Gastroesophageal sphincter (tissue), 4 donors: ENCODE measurements at regions not wholly inside any gene's neighbourhood (a gene's known extent, or its start where the extent isn't known, plus 50 kb on each side); places are given as distances from the start of the nearest gene placed in this dataset.

Source experiments
- ATAC-seq: fragments of 150-250 bp; one replicate; pipeline ENCODE4 v1.9.1; 2016; ENCODE audit warnings: mild to moderate bottlenecking, moderate library complexity
- H3K27ac ChIP-seq, 4 donors: fragments of 200-600 bp; sonication (generic) in 3 of 4; 1 replicate in 3 of 4; 2 replicates in 1 of 4; pipeline ENCODE4 v1.5.1; 2016 to 2019
- H3K27me3 ChIP-seq: fragments of 200-600 bp; sonication (generic); one replicate; pipeline ENCODE4 v1.5.1; 2019
- H3K36me3 ChIP-seq, 2 donors: fragments of 200-600 bp; sonication (generic); one replicate each; pipeline ENCODE4 v1.5.1; 2019; ENCODE audit warnings: control low read depth in 1 of 2
- H3K4me1 ChIP-seq, 3 donors: fragments of 200-600 bp; sonication (generic); 1 replicate in 2 of 3; 2 replicates in 1 of 3; pipeline ENCODE4 v1.5.1; 2016 to 2019; ENCODE audit warnings: control low read depth in 2 of 3
- H3K4me3 ChIP-seq, 2 donors: fragments of 200-600 bp; sonication (generic); one replicate each; pipeline ENCODE4 v1.5.1; 2019; ENCODE audit warnings: mild to moderate bottlenecking in 1 of 2, moderate library complexity in 1 of 2
- H3K9me3 ChIP-seq, 3 donors: fragments of 200-600 bp; sonication (generic); one replicate each; pipeline ENCODE4 v1.5.1; 2017 to 2019; ENCODE audit warnings: control low read depth in 2 of 3
- EP300 ChIP-seq: sonication (generic); formaldehyde crosslinking; IDR thresholded peaks from one replicate; pipeline ENCODE4 v1.6.1; 2017; ENCODE audit warnings: antibody characterized with exemption, mild to moderate bottlenecking
- POLR2A ChIP-seq, 2 donors: fragments of 450-650 bp; IDR thresholded peaks; one replicate each; pipeline ENCODE4 v1.6.1; 2017; ENCODE audit warnings: antibody characterized with exemption in 2 of 2, mild to moderate bottlenecking in 2 of 2, moderate library complexity in 1 of 2
- POLR2AphosphoS5 ChIP-seq: sonication (generic); formaldehyde crosslinking; IDR thresholded peaks from one replicate; pipeline ENCODE4 v1.6.1; 2017; ENCODE audit warnings: antibody characterized with exemption
- WGBS, 2 donors: methylation state at CpG; one replicate each; pipeline ENCODE4 v1.1.5; 2018; ENCODE audit warnings: low coverage in 1 of 2; 5-methylcytosine and 5-hydroxymethylcytosine counted together
- TF ChIP-seq, protein P1 (sequence below), 4 experiments: fragments of 200-600 bp in 2 of 4; fragments of 450-650 bp in 2 of 4; sonication (generic) in 1 of 4; IDR thresholded peaks; one replicate each; pipeline ENCODE4 v1.5.1; 2017 to 2019; ENCODE audit warnings: antibody characterized with exemption in 4 of 4, mild to moderate bottlenecking in 2 of 4, moderate library complexity in 2 of 4

DNA sequence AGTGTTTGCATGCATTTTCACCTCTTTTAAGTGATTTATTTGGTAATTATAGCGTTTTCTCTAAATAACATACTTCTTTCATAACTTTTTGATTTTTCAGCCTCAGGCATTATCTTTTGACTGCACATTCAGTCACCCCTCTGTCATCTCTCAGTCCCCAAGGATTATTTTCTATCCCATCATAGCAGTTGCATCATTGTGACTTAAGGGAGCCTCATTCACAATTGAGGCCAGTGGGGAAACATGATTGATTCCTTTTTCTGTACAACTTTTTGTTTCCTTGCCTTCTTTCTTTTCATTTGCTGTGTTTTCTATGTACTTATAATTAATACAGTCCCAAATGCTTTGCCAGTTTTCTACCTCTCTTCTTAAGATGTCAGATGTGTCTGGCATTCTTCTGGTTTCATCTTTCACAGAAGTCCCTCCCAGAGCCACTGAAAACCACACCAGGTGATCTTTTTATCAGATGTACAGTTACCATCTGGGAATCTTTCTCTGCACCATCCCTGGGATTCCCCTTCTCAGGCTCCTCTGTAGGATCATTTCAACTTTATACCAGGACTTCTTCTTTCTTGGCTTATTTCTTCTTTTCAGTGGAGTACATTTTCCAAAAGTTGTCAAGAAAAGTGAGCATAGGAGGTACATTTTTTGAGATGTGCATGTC lies 151.4 kb downstream of the RAP2B start:
- WGBS, 2 donors = 80% methylated on average over 1 of the region's 1 CpG; no CpG with 5 or more reads in 1 of the 2 donors
- TF ChIP-seq POLR2AphosphoS5 = no peak
- TF ChIP-seq, protein P1, sequence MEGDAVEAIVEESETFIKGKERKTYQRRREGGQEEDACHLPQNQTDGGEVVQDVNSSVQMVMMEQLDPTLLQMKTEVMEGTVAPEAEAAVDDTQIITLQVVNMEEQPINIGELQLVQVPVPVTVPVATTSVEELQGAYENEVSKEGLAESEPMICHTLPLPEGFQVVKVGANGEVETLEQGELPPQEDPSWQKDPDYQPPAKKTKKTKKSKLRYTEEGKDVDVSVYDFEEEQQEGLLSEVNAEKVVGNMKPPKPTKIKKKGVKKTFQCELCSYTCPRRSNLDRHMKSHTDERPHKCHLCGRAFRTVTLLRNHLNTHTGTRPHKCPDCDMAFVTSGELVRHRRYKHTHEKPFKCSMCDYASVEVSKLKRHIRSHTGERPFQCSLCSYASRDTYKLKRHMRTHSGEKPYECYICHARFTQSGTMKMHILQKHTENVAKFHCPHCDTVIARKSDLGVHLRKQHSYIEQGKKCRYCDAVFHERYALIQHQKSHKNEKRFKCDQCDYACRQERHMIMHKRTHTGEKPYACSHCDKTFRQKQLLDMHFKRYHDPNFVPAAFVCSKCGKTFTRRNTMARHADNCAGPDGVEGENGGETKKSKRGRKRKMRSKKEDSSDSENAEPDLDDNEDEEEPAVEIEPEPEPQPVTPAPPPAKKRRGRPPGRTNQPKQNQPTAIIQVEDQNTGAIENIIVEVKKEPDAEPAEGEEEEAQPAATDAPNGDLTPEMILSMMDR (IDR thresholded peaks at IDR 0.05) = no peak
- TF ChIP-seq POLR2A (IDR thresholded peaks at IDR 0.05) = no peak
- no peak for TF ChIP-seq EP300
- H3K4me3 ChIP-seq = no peak overlapping the region
- H3K27ac ChIP-seq = no peak overlapping the region
- no peaks in the 10 kb centered on the region for H3K9me3 ChIP-seq
- no peaks in the 10 kb centered on the region for H3K27me3 ChIP-seq
- peaks cover 0 to 5% (median 0%) of the 10 kb centered on the region in 3 donors for H3K4me1 ChIP-seq
- no peak for ATAC-seq
- no peaks in the 10 kb centered on the region for H3K36me3 ChIP-seq

DNA sequence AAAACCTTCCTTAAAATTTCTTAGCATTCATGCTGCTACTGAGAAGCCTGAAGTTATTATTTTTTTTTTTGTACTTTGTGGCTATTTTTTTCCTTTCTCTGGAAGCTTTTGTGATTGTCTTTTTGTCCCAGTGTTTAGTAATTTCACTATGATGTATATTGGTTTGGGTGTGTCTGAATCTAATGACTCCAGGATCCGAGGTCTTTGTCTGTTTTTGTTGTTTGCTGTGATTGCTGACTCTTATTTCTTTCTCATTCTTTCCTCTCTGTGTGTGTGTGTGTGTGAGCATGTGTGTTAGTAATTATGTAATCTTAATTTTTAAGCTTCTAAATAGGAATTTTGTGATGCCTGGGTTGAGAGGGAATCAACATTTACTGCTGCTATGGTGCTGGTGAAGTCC lies 152.0 kb downstream of the RAP2B start:
- 54 to 100% methylated on average over 1 of the region's 1 CpG for WGBS, 2 donors

DNA sequence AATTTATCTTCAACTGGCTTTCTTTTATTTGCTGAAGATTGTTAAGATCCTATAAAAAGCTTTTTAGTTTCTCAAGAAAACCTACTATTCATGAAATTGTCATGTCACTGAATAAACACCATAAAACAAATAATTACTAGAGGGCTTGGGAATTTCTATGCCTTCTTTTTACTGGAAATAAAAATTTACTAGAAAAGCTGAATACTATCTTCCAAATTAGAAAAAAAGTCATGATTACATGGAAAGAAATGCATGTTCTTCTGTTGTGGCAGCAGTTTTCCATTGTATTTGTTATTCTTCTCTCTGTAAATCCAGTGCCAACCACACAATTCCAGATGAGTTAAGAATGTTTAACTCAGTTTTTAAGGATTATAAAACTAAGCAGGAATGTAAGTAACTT lies 153.8 kb downstream of the RAP2B start:
- no peaks in the 10 kb centered on the region for H3K27me3 ChIP-seq
- no peak overlapping the region for H3K4me3 ChIP-seq
- no peak overlapping the region for H3K27ac ChIP-seq
- TF ChIP-seq, protein P1 (IDR thresholded peaks at IDR 0.05) = no peak
- TF ChIP-seq EP300 (no peak), POLR2AphosphoS5 (no peak), POLR2A (IDR thresholded peaks at IDR 0.05) (no peak)
- no peak for ATAC-seq
- H3K9me3 ChIP-seq = no peaks in the 10 kb centered on the region
- peaks cover 5 to 18% (median 9%) of the 10 kb centered on the region in 3 donors for H3K4me1 ChIP-seq
- H3K36me3 ChIP-seq = no peaks in the 10 kb centered on the region

More for the DNA sequence above, 152.0 kb downstream of the RAP2B start:
- ATAC-seq = no peak
- Histone ChIP-seq H3K27me3 (no peaks in the 10 kb centered on the region), H3K9me3 (no peaks in the 10 kb centered on the region), H3K36me3 (no peaks in the 10 kb centered on the region), H3K27ac (no peak overlapping the region), H3K4me1 (peaks cover 0 to 5% (median 0%) of the 10 kb centered on the region in 3 donors), H3K4me3 (no peak overlapping the region)
- TF ChIP-seq POLR2AphosphoS5 (no peak), POLR2A (IDR thresholded peaks at IDR 0.05) (no peak), EP300 (no peak)
- TF ChIP-seq, protein P1 (IDR thresholded peaks at IDR 0.05) = no peak

DNA sequence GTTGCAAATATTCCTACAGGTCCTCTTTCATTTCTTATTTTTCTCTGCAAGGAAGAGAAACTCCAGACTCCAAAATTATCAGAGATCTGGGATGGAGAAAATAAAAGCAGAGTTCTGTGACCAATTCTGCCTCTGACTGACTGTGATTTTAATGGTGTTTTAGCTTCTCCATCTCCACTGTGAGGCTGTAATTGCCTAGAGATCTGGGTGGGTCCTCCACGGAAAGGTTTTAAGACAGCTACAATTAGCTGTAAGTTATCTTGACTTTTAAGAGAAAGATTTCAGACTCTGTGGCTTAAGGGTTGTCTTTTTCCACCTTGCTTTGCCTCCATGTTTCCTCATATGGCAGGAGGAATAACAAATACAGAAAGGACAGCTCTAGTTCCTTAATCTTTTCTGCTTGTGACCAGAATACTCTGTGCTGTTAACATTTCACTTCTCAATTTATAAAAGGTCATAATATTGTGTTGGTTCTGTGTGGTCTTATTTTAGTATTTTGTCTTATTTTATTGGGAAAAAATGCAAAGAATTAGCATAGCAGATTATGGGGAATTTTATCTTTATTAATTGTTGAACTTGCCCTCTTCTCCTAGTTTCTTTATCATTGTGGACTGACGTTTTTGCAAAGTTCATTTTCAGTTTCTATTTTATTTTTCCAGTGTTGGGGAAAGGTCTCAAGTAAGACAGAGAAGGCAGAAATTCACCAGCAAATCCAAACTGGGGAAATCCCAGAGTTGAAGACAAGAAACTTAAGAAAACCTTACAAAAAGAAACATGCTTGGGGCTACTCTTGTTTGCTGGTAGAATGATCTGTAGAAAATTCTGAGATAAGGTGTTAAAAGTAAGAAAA lies 157.9 kb downstream of the RAP2B start:
- Histone ChIP-seq H3K4me3 (no peak overlapping the region), H3K4me1 (peaks cover 5 to 18% (median 9%) of the 10 kb centered on the region in 3 donors), H3K27me3 (no peaks in the 10 kb centered on the region), H3K27ac (peak overlapping the region in 1 of 4 donors; percentile 20), H3K36me3 (no peaks in the 10 kb centered on the region), H3K9me3 (no peaks in the 10 kb centered on the region)
- TF ChIP-seq POLR2AphosphoS5 (no peak), EP300 (no peak), POLR2A (IDR thresholded peaks at IDR 0.05) (no peak)
- TF ChIP-seq, protein P1 (IDR thresholded peaks at IDR 0.05) = no peak
- WGBS, 2 donors = 0 to 21% methylated on average over 1 to 2 of the region's 2 CpGs
- ATAC-seq = no peak
